GM21381 (cell line): ENCODE measurements at regions not wholly inside any gene's neighbourhood (a gene's known extent, or its start where the extent isn't known, plus 50 kb on each side); places are given as distances from the start of the nearest gene placed in this dataset.
"Not testable (repeated sequence)": the region's sequence is repeated elsewhere in the genome, so short reads cannot be mapped to it uniquely, and the experiment has no call there.

Source experiments
- ATAC-seq: cut with Tn5 transposase; IDR thresholded peaks from one replicate; pipeline ENCODE4 v1.9.1; 2021; ENCODE audit warnings: mild to moderate bottlenecking, moderate library complexity; ENCODE audit not compliant: unreplicated experiment

- ATAC-seq, result no peak
Measured at GRCh38 chr13:55155046-55155445, 1985.7 kb upstream of the PRR20A start.

GRCh38 chr13:55159765-55160164, 1981.0 kb upstream of the PRR20A start:
- ATAC-seq, result no peak

GRCh38 chr13:55160867-55161266, 1979.9 kb upstream of the PRR20A start:
- ATAC-seq, result no peak

GRCh38 chr13:55178582-55178981, 1962.1 kb upstream of the PRR20A start:
- not testable (repeated sequence) for ATAC-seq

- no peak for ATAC-seq
Measured at GRCh38 chr13:55190996-55191395, 1949.7 kb upstream of the PRR20A start.

GRCh38 chr13:55199134-55199533, 1941.6 kb upstream of the PRR20A start:
- no peak for ATAC-seq

- ATAC-seq, result no peak
Measured at GRCh38 chr13:55214841-55215345, 1925.8 kb upstream of the PRR20A start.

- no peak for ATAC-seq
Measured at GRCh38 chr13:55219538-55219937, 1921.2 kb upstream of the PRR20A start.

- ATAC-seq, result no peak
Measured at GRCh38 chr13:55229906-55230569, 1910.7 kb upstream of the PRR20A start.

- no peak for ATAC-seq
Measured at GRCh38 chr13:55230570-55230908, 1910.2 kb upstream of the PRR20A start.

- no peak for ATAC-seq
Measured at GRCh38 chr13:55234311-55234710, 1906.4 kb upstream of the PRR20A start.

GRCh38 chr13:55245005-55245644, 1895.6 kb upstream of the PRR20A start:
- ATAC-seq, result no peak

- ATAC-seq, result no peak
Measured at GRCh38 chr13:55255236-55255635, 1885.5 kb upstream of the PRR20A start.

GRCh38 chr13:55263045-55263444, 1877.7 kb upstream of the PRR20A start:
- no peak for ATAC-seq

GRCh38 chr13:55266644-55267043, 1874.1 kb upstream of the PRR20A start:
- ATAC-seq, result no peak

GRCh38 chr13:55298201-55298600, 1842.5 kb upstream of the PRR20A start:
- ATAC-seq, result no peak

- no peak for ATAC-seq
Measured at GRCh38 chr13:55302568-55302967, 1838.2 kb upstream of the PRR20A start.

- ATAC-seq, result no peak
Measured at GRCh38 chr13:55307909-55308308, 1832.8 kb upstream of the PRR20A start.

- ATAC-seq, result no peak
Measured at GRCh38 chr13:55341891-55342290, 1798.8 kb upstream of the PRR20A start.

- no peak for ATAC-seq
Measured at GRCh38 chr13:55345224-55345623, 1795.5 kb upstream of the PRR20A start.

GRCh38 chr13:55347528-55347927, 1793.2 kb upstream of the PRR20A start:
- ATAC-seq, result no peak

- ATAC-seq, result no peak
Measured at GRCh38 chr13:55359067-55359466, 1781.7 kb upstream of the PRR20A start.

- no peak for ATAC-seq
Measured at GRCh38 chr13:55361141-55361540, 1779.6 kb upstream of the PRR20A start.
